DMS153 treated with DMSO at 0.1 percent for 48 hours (cell line): ENCODE measurements at regions not wholly inside any gene's neighbourhood (a gene's known extent, or its start where the extent isn't known, plus 50 kb on each side); places are given as distances from the start of the nearest gene placed in this dataset.

Experiments used
- DNase-seq: peaks from one replicate; lab custom pipeline; 2025; ENCODE audit not compliant: unreplicated experiment; lab: John Stamatoyannopoulos, UW

DNA sequence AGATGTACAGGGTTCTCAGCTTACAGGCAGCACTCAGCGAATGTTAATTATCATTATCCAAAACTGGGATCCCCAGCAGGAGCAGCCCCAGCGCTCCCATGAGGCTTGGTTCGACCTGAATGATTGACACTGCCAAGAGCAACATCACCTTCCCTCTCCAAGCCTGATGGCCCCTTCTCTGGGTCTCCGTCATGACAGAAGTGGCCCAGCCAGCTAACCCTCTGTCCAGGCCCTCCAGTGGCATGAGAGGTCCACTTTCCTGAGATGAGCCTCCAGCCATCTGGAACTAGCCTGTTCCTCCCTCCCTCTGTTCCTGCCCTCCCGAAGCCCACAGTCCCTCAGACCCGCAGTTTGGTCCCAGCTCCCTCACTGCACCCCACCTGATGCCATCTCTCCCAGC is 97.0 kb upstream of the RAB6C start:
- DNase-seq = no peak

DNA sequence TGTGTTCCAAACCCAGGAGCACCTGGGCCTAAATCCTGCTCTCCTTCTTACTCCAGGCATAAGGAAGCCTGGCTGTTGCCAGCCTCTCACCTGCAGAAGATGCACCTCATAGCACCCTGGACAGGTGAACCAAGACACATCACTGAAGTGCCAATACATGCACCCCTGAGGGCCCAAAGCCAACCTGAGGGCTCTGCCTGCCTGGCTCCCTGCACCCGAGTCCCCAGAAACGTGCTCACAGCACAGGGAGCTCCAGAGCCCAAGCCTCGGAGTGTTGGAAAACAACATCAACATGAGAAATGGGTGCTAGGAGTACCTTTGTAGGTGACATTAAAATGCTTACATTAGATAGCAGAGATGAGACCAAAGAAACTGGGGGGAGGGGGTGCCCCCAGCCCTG is 96.3 kb upstream of the RAB6C start:
- DNase-seq = no peak

DNA sequence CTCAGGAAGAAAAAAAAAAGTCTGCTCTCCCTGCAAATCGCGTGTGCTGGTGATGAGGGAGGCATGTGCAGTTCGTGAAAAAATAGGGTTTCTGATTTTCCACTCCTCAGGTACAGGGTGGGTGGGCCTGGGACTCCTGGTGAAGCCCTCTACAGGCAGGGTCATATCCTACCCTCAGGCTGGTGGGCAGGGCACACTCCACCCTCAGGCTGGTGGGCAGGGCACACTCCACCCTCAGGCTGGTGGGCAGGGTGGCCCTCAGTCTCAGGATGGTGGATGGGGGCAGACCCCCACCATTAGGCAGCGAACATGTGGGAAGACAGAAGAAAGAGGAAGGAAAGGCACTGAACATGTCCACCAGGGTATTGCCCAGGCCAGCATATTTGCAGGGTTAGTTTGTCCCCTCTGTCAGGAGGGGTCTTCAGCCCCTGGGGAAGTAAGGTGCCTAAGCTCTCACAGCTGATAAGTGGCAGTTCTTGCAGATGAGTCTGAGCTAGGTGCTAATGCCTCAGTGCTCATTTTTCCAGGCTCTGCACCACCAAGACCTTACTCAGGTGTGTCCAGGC is 95.2 kb upstream of the RAB6C start:
- DNase-seq = no peak

DNA sequence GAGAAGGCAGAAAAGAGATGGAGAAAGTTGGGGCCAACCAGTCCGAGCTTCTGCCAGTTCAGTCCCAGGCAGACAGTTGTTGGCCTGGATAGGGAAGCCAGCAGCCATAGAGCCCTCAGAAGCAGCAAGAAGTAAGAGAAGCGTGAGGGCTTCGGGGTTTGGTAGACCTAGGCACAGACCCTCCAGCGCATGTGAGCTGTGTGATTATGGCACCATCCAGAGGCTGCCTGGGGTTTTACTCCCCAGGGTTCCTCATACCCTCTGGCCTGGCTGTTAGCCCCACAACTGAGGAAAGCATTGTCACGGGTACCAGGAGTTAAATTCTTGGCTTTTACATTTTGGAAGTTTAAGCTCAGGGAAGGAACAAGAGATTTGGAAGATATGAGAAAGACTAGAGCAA is 93.7 kb upstream of the RAB6C start:
- no peak for DNase-seq

DNA sequence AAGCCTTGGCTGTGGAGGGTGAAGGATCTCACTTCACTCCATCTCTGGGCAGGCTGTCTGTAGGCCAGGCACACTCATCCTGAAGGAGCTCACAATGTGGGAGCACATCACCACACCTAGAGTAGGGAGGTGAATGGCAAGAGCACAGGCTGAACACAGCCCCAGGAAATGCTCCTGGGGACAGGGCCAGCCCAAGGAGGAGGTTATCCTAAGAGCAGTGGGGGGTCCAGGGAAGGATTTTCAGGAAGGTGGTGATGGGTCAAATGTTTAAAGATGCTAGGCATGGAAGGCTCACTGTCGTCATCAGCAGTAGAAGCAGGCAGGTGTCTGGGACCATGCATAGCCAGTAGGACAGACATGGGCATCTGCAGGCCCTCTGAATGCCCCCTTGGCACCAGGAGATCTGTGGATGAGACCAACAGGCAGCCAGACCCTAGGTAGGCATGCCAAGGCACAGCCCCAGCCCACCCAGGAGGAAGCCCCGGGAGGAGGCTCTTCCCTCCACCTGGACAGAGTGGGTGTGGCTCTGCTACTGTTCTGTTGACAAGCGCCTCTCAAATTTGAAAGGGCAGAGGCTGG is 91.7 kb upstream of the RAB6C start:
- no peak for DNase-seq

DNA sequence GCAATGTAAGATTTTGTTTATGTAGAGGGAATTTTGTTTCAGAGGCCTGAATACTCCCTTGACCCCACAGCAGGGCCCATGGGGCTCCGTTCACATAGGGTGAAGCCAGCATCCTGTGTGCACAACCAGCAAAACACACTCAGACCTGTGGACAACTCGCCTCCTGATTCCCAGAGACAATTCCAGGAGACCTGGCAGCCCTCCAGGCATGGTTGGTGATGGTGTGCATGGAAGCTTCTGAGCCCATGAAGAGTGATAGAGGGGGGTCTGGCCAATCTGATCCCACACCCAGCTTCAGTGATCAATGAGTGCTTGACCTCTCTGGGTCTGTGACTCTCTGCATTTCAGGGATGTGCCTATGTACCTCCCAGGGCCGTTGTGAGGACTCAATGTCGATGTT is 91.0 kb upstream of the RAB6C start:
- no peak for DNase-seq

DNA sequence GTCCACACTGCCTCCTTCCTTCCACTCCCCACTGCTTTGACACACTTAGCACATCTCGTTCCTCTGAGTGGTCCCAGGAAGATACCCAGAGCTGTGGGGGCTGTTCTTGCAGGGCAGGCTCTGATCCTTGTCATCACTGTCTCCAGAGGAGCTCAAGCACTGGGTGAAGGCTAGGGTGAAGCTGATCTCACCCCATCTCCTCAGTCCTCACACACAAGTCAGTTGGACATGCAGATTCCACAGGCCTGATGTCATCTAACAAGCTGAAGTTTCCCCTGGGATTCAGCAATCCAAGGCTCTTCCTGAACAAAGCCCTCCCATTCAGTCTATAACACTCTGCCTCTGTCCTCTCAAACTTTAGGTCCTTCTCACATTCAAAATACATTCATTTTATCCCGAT is 90.6 kb upstream of the RAB6C start:
- no peak for DNase-seq

DNA sequence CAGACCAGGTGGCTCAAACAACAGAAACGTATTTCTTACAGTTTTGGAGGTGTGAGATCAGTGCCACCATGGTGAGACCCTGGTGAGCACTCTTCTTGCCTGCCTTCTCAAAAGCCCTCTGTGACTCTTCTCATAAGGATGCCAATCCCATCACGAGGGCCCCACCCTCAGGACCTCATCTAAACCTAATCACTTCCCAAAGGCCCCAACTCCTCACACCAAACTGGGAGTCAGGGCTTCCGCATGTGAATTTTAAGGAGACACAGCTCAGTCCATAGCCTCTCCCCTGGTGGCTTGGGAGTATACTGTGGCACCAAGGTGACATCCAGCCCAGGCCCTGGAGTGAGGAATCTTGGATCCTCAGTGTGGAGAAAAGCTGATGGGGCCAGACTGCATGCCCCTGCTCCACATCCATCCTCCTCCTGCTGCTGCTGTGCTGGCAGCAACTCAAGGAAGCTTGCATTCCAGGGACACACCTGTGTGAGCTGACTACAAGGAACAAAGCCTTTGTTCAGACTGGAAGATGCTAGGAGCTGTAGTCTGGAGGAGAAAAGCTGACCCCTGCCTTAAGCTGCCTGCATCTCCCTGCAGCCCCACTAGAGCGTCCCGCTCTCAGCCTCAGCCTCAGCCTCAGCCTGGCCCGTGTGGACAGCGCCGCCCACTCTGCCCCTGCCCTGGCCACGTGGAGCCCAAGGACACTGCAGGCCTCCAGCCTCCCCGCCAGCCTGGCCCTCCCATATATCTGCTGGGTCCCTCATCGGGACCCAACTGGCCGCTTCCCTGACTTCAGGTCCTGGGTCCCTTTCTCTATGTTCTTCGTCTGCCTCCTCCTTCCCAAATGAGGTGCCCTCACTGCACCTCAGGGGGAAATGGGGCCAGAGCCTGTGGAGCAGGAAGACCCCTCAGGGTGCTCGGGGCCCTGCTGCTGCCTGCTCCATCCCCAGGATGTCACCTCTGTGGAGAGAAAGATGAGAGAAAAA is 87.8 kb upstream of the RAB6C start:
- no peak for DNase-seq

DNA sequence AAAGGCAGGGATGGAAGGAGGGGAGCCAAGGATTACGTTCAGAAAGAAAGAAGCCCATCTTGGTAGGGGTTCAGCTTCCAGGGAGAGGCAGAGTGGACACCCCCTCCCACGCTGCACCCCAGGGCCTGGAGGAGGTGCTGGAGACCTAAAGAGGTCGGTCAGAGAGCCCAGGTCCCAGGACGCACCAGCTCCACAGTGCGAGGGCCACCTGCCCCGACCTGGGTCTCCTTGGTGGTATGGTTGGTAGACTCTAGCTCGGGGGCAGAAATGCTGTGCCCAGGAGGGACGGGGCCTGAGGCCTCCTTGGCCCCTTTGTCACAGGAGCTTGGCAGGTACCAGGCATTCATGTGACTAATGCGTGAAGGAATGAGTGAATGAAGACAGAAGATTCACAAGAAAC is 87.1 kb upstream of the RAB6C start:
- no peak for DNase-seq

DNA sequence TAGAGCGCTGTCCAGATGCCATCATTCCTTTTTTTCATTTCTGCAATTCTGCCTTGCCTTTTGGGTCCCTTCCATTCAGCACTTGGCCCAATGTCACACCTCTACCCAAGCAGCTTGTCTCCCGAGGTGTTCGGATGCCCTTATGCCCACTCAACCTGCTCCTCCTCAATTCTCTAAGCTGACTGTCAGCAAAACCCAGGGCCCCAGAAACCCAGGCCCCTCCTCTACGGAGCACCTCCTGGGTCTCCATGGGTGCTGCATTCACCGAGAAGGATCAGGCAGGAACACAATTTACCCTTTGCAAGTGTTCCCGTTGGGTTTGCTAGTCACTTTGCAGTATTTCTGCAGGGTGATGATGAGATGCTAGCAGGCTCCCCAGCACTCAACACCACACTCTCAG is 86.7 kb upstream of the RAB6C start:
- DNase-seq = no peak

DNA sequence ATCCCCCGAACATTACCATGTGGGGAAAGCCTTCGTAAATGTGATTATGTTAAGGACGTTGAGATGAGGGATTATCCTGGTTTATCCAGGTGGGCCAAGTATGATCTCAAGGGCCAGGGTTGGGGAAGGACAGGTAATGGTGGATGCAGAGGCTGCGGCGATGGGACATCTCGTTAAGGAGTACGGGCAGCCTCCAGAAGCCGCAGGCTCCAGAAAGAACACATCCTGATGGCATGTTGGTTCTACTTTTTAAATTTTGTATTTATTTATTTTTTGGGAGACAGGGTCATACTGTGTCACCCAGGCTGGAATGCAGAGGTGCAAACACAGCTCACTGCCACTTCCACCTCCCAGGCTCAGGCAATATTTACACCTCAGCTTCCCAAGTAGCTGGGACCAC is 86.2 kb upstream of the RAB6C start:
- no peak for DNase-seq

DNA sequence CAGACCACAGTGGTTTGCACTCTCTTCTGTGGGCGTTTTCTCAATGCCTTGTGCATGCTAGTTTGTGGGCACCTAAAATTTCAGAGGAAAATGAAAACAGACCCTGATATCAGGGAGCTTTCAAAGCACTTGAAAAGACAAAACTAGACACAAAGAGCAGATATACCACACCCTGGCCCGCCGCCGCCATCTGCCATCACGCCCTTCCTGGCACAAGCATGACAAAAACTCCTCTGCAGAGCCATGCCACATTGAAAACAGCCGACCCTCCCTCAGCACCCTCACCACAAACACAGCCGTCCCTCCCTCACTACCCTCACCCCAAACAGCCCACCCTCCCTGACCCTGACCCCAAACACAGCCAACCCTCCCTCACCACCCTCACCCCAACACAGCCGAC is 84.8 kb upstream of the RAB6C start:
- no peak for DNase-seq

DNA sequence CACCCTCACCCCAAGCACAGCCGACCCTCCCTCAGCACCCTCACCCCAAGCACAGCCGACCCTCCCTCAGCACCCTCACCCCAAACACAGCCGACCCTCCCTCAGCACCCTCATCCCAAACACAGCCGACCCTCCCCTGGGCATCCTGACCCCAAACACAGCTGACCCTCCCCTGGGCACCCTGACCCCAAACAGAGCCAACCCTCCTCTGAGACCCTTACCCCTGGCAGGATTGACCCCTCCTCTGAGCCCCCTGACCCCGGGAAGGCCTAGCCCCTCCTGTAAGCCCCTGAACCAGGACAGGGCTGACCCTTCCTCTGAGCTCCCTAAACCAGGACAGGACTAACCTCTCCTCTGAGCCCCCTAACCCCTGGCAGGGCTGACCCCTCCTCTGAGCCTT is 84.4 kb upstream of the RAB6C start:
- no peak for DNase-seq

DNA sequence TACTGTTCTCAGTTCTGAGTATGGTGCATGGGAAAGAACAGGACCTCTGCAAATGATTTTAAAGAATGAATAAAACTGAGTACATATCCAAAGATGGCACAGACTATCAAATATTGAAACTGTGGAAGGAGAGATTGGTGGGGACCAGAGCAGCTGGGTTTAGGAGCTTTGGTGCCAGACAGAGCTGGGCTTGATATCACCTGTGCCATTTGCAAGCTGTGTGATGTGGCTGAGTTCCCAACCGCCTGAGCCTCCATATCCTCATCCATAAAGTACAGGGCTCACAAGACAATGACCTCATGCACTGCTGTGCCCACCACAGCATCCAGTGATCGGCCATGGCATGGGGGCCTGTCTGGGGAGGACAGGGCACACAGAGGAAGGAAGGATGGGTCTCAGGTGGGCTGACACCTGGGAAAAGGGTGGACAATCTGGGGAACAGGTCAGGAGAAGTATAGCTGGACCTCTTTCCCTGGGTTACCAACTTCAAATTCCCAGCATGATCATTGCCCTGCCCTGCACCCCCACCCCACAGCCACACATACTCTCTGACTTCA is 83.9 kb upstream of the RAB6C start:
- DNase-seq = no peak

DNA sequence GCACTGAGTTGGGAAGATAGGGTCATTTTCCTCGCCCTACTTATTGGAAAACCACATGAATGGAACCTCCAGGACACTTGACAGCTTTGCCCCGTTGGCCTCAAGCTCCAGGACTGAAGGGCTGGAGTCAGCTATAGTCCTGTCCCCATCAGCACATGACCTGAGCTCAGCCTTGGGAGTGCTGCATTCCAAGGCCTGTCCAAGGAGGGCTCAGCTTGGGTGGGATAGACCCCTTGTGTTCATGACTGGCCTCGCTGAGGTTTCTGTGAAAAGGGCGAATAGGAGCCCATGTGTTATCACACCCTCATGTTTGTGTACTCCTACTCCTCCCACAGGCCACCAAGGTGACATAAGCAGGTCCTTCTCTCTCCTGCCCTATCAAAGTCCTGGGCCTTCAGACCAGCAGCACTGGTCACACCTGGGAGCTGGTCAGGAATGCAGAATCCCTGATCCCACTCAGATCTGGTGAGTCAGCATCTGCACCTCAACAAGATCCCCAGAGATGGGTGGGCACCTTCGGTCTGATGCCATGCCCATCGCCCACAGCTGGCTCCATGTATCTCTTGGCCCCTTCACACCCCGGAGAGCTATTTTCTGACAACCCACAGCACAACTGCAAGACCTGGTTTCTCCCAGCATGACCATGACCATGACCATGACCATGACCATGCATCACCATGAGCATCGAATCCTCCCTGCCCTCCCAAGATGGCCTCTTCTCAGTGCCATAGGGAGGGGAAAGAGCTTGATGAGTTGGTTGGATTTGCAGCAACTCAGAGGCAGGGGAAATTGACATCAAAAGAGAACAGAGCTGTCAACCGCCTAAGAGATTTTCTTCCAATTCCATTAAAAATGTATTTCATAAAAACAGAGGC is 83.0 kb upstream of the RAB6C start:
- DNase-seq = no peak

DNA sequence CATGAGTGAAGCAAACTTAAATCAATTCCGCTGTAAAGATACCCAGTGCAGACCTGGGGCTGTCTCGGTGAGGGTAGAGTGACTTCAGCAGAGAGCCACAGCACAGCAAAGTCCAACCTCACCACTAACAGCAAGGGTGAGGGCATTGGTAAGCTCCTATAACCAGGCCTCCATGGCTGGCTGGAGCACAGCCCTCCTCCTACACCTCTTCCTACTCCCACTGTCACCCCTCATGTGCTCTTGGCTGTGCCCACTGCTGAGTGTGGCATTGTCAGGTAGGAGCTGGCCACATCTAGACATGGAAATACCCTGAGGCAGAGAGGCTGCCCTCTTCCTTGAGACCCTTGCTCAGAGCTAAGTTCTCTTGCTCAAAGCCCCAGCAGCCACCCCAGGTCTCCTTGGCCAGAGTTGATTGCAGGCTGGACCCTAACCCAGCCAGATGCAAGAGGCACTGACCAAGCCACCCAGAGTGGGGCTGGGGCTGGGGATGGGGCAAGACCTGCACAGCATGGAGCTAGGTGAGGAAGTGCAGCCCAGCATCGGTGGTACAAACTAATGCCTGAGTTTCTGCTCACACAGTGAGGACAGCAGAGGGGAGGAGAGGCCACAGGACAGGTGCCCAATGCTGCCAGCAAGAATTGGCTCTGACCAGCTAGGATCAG is 77.6 kb upstream of the RAB6C start:
- DNase-seq = no peak

DNA sequence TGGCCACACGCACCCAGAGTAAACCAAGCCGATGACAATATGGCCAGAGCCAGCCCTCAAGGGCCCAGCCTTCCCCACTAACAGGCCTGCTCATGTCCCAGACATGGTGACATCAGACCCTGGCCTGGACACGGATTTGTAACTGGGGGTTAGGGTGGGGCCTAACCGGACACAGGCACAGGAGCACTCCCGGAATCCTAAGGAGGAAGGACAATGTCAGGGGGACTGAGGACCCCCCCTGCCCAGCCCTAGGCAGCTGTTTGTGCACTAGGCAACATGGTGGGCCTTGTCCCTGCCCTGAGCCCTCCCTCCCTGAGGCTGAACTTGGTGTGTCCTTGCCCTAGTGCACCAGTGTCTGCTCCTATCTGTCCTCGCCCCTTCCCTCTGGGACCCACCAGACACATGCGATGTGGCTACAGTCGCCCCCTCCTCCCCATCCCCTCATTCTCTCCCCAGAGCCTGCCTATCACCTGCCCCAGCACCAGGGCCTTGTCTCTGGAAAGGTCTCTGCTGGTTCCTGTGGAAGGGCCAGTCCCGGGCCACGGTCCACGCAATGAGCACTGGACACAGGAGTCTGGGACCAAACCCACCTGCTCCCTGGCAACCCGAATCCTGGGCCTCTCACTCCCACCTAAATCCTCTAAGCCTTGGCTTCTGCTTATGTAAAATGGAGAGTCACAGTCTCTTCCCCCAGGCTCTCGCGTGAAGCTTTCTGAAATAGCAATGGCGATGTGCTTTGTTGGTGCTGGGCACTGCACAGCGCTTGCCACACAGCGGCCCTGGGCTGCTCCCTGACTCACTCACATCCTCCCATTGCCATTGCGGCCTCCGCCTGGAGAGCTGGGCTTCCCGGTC is 76.5 kb upstream of the RAB6C start:
- DNase-seq = no peak

DNA sequence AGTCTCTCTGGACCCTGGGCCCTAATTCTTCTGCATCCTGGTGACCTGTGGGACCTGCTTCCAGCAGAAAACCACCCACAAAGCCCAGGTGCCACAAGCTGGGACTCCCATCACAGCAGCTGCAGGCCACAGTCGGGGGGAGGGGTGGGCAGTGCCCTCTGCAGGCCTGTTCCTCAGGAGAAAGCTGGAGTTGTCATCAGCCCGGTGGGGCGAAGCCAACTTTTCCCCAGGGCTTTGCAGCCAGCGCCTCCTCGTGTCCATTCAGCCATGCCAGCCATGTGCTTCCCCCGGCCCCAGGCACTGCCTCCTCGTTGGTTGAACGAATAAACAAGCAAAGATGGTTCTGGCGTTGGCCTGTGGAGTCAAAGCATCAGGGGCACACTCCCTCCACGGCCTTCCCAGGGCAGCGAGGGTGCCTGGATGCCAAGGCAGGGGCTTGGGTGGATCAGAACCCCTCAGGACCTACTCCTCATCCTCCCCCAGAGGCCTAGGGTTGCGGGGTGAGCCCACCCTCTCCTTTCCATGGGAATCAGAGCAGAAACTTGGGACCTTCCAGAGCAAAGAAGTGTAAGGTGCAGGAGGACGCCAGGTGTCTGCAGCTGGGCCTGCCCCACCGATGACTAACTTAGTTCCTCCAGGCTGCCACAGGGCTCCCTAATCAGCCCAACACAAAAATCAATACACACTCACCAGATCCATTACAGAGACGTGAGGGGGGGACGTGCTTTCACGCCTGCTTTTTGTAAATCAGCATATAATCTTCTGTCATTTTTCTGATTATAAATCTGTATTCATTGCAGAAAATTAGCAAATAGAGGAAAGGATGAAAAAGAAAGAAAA is 75.7 kb upstream of the RAB6C start:
- DNase-seq = no peak
